IMR-90 (cell line): ENCODE measurements at regions not wholly inside any gene's neighbourhood (a gene's known extent, or its start where the extent isn't known, plus 50 kb on each side); places are given as distances from the start of the nearest gene placed in this dataset.

ENCODE experiments used
- ATAC-seq: fragments of 200-7000 bp; cut with Tn5 transposase; 2 replicates; pipeline ENCODE4 v1.9.1; 2020; ENCODE audit warnings: low read depth, mild to moderate bottlenecking, moderate library complexity
- BruUV-seq: library from RNA; stranded (reverse); fragments of 400-500 nt; replicated peaks from 2 replicates; lab custom pipeline; 2021; lab: Mats Ljungman, UMichigan
- CTCF ChIA-PET: fragments of 300-600 bp; formaldehyde crosslinking; extraction: SDS; loops from one replicate; lab custom pipeline; 2021; ENCODE audit warnings: antibody characterized with exemption; lab: Yijun Ruan, JAX
- POLR2A ChIA-PET: fragments of 300-600 bp; sonication (Branson Sonifier 250); formaldehyde crosslinking; loops from one replicate; lab custom pipeline; 2022; ENCODE audit warnings: antibody characterized with exemption; ENCODE audit not compliant: unreplicated experiment; lab: Charles Lee
- DNase-seq: peaks from one replicate; pipeline ENCODE4 v3.0.0; 2013
- H2AFZ ChIP-seq: replicated peaks from 2 replicates; pipeline ENCODE3; 2013; ENCODE audit warnings: low read length, mild to moderate bottlenecking; ENCODE audit not compliant: poor library complexity
- H2AK5ac ChIP-seq: 2 replicates; pipeline ENCODE4 v1.6.1; 2013; ENCODE audit warnings: low read depth, low read length, inconsistent platforms
- H2AK9ac ChIP-seq: replicated peaks from 2 replicates; pipeline ENCODE3; 2013; ENCODE audit warnings: mild to moderate bottlenecking, low read depth, low read length, moderate library complexity; ENCODE audit not compliant: poor library complexity
- H2BK120ac ChIP-seq: 2 replicates; pipeline ENCODE4 v1.6.1; 2013; ENCODE audit warnings: low read depth, low read length, inconsistent platforms
- H2BK15ac ChIP-seq: 3 replicates; pipeline ENCODE4 v1.6.1; 2013; ENCODE audit warnings: low read depth, low read length, inconsistent platforms
- H2BK20ac ChIP-seq: 2 replicates; pipeline ENCODE4 v1.6.1; 2013; ENCODE audit warnings: low read depth, mild to moderate bottlenecking, inconsistent platforms, low read length, moderate library complexity
- H2BK5ac ChIP-seq: 2 replicates; pipeline ENCODE4 v1.6.1; 2013; ENCODE audit warnings: mild to moderate bottlenecking, low read depth, low read length, inconsistent platforms; ENCODE audit not compliant: poor library complexity, severe bottlenecking
- H3K14ac ChIP-seq: replicated peaks from 2 replicates; pipeline ENCODE4 v1.6.1; 2013; ENCODE audit warnings: low read depth, low read length, inconsistent platforms
- H3K18ac ChIP-seq: 2 replicates; pipeline ENCODE4 v1.6.1; 2013; ENCODE audit warnings: low read depth, low read length, control low read depth
- H3K23ac ChIP-seq: 2 replicates; pipeline ENCODE4 v1.6.1; 2013; ENCODE audit warnings: low read depth, low read length, inconsistent platforms
- H3K27ac ChIP-seq: 2 replicates; pipeline ENCODE4 v1.5.1; 2013; ENCODE audit warnings: mild to moderate bottlenecking, control low read depth, low read length; ENCODE audit not compliant: insufficient read depth
- H3K27me3 ChIP-seq: 2 replicates; pipeline ENCODE4 v1.6.1; 2013; ENCODE audit warnings: low read length; ENCODE audit not compliant: control insufficient read depth, insufficient read depth
- H3K36me3 ChIP-seq: 2 replicates; pipeline ENCODE4 v1.6.1; 2013; ENCODE audit warnings: low read length, mixed read lengths; ENCODE audit not compliant: control insufficient read depth, insufficient read depth
- H3K4ac ChIP-seq: 2 replicates; pipeline ENCODE4 v1.6.1; 2013; ENCODE audit warnings: low read depth, low read length, inconsistent platforms
- H3K4me1 ChIP-seq: 2 replicates; pipeline ENCODE4 v1.6.1; 2013; ENCODE audit warnings: low read length, mixed read lengths; ENCODE audit not compliant: control insufficient read depth, insufficient read depth
- H3K4me2 ChIP-seq: 2 replicates; pipeline ENCODE4 v1.6.1; 2013; ENCODE audit warnings: low read depth, mild to moderate bottlenecking, control low read depth, low read length, moderate library complexity
- H3K4me3 ChIP-seq: 2 replicates; pipeline ENCODE4 v1.5.1; 2013; ENCODE audit warnings: low read depth, mild to moderate bottlenecking, control low read depth, low read length, moderate library complexity; ENCODE audit not compliant: insufficient read depth
- H3K56ac ChIP-seq: 2 replicates; pipeline ENCODE4 v1.6.1; 2013; ENCODE audit warnings: low read length, inconsistent platforms; ENCODE audit not compliant: insufficient read depth; ENCODE audit errors: extremely low read depth
- H3K79me1 ChIP-seq, 2 experiments: 2 replicates each; pipeline ENCODE4 v1.6.1; 2013; ENCODE audit warnings: low read length in 2 of 2, inconsistent platforms in 1 of 2, low read depth in 1 of 2
- H3K9ac ChIP-seq: 2 replicates; pipeline ENCODE4 v1.6.1; 2013; ENCODE audit warnings: low read depth, low read length, control low read depth
- H3K9me1 ChIP-seq: 2 replicates; pipeline ENCODE4 v1.6.1; 2013; ENCODE audit warnings: low read length, inconsistent platforms; ENCODE audit not compliant: insufficient read depth
- H3K9me3 ChIP-seq: 2 replicates; pipeline ENCODE4 v1.6.1; 2013; ENCODE audit warnings: low read length; ENCODE audit not compliant: control insufficient read depth, insufficient read depth
- H4K20me1 ChIP-seq: 2 replicates; pipeline ENCODE4 v1.6.1; 2013; ENCODE audit warnings: low read length, inconsistent platforms; ENCODE audit not compliant: insufficient read depth
- H4K5ac ChIP-seq: 2 replicates; pipeline ENCODE4 v1.6.1; 2013; ENCODE audit warnings: mild to moderate bottlenecking, low read depth, low read length, control low read depth
- H4K8ac ChIP-seq, 2 experiments: 2 replicates each; pipeline ENCODE4 v1.6.1; 2013; ENCODE audit warnings: low read depth in 2 of 2, low read length in 2 of 2, control low read depth in 1 of 2, inconsistent platforms in 1 of 2
- H4K91ac ChIP-seq: 2 replicates; pipeline ENCODE4 v1.6.1; 2013; ENCODE audit warnings: low read depth, low read length, inconsistent platforms; ENCODE audit not compliant: insufficient read depth
- CEBPB ChIP-seq: IDR thresholded peaks from 2 replicates; pipeline ENCODE4 v1.6.1; 2012; ENCODE audit warnings: low read depth, low read length, improper control_type of control experiment
- CHD1 ChIP-seq: IDR thresholded peaks from 2 replicates; pipeline ENCODE4 v1.6.1; 2012; ENCODE audit warnings: low read depth, low read length, improper control_type of control experiment
- FOS ChIP-seq: fragments of 150-350 bp; IDR thresholded peaks from 2 replicates; pipeline ENCODE4 v1.6.1; 2016; ENCODE audit warnings: low read depth, low read length
- MAFK ChIP-seq: IDR thresholded peaks from 2 replicates; pipeline ENCODE4 v1.6.1; 2012; ENCODE audit warnings: low read depth, low read length, improper control_type of control experiment
- MAZ ChIP-seq: IDR thresholded peaks from 2 replicates; pipeline ENCODE4 v1.6.1; 2012; ENCODE audit warnings: low read depth, mild to moderate bottlenecking, low read length, improper control_type of control experiment, moderate library complexity, borderline replicate concordance
- MXI1 ChIP-seq: IDR thresholded peaks from 2 replicates; pipeline ENCODE4 v1.6.1; 2012; ENCODE audit warnings: low read depth, mild to moderate bottlenecking, low read length, moderate library complexity, borderline replicate concordance
- NFE2L2 ChIP-seq: fragments of 150-350 bp; IDR thresholded peaks from 2 replicates; pipeline ENCODE4 v1.6.1; 2016; ENCODE audit warnings: low read depth, mild to moderate bottlenecking, low read length
- POLR2A ChIP-seq: IDR thresholded peaks from 2 replicates; pipeline ENCODE4 v1.6.1; 2012; ENCODE audit warnings: mild to moderate bottlenecking, low read depth, low read length
- RAD21 ChIP-seq: IDR thresholded peaks from 2 replicates; pipeline ENCODE4 v1.6.1; 2012; ENCODE audit warnings: low read length, improper control_type of control experiment
- SMC3 ChIP-seq: fragments of 150-350 bp; IDR thresholded peaks from 2 replicates; pipeline ENCODE4 v1.6.1; 2016; ENCODE audit warnings: low read depth, mild to moderate bottlenecking, antibody characterized with exemption, low read length, moderate library complexity
- USF2 ChIP-seq: fragments of 150-350 bp; IDR thresholded peaks from 2 replicates; pipeline ENCODE4 v1.6.1; 2017; ENCODE audit warnings: mild to moderate bottlenecking, antibody characterized with exemption, low read length, low read depth
- WGBS, 2 experiments: methylation state at CpG; one replicate each; pipeline versions ENCODE4 v1.1.5 to v1.1.7; 2013; ENCODE audit warnings: missing lambda C conversion rate in 2 of 2; ENCODE audit not compliant: insufficient read length in 1 of 2; ENCODE audit errors: extremely low coverage in 2 of 2; 5-methylcytosine and 5-hydroxymethylcytosine counted together
- dilution Hi-C: fragments of 300-500 bp; cut with HindIII; formaldehyde crosslinking; loops from one replicate; pipeline ENCODE4 v1.14.3; 2018; ENCODE audit warnings: low sequenced_read_pairs; ENCODE audit not compliant: unreplicated experiment
- in situ Hi-C: fragments of 300-500 bp; cut with MboI; formaldehyde crosslinking; loops from 3 replicates; pipeline ENCODE4 v1.14.3; 2019; ENCODE audit warnings: low sequenced_read_pairs, inconsistent platforms, mixed read lengths
- intact Hi-C: fragments of 100-400 bp; cut with micrococcal nuclease; formaldehyde crosslinking; loops from 2 replicates; pipeline ENCODE4 v1.10.0; 2022

GRCh38 chr5:3432135-3432534 is 163.5 kb upstream of the IRX1 start:
- 67% methylated on average over 2 of the region's 4 CpGs; no CpG with 5 or more reads in 1 of the 2 experiments for WGBS, 2 experiments
- BruUV-seq = no TSS peak

More at GRCh38 chr5:3432135-3432534, 163.5 kb upstream of the IRX1 start:
- in situ Hi-C loops = no loop called here
- no peak for ATAC-seq
- Histone ChIP-seq H2BK120ac (no peak overlapping the region), H3K4me1 (no peaks in the 10 kb centered on the region), H3K9ac (no peak overlapping the region), H3K27me3 (no peaks in the 10 kb centered on the region), H3K9me1 (no peaks in the 10 kb centered on the region), H3K4ac (no peak overlapping the region), H2AFZ (no peak overlapping the region), H3K36me3 (no peaks in the 10 kb centered on the region), H3K14ac (no peak overlapping the region), H3K79me1 (no peaks in the 10 kb centered on the region), H3K4me2 (no peak overlapping the region), H2AK9ac (no peak overlapping the region), H3K56ac (no peak overlapping the region), H4K20me1 (no peaks in the 10 kb centered on the region), H2BK15ac (no peak overlapping the region), H3K27ac (no peak overlapping the region), H4K5ac (no peak overlapping the region), H3K9me3 (peaks cover 20% of the 10 kb centered on the region), H3K4me3 (no peak overlapping the region), H4K91ac (no peak overlapping the region), H3K18ac (no peak overlapping the region), H2BK5ac (no peak overlapping the region), H2BK20ac (no peak overlapping the region), H3K23ac (no peak overlapping the region), H2AK5ac (no peak overlapping the region), H4K8ac (no peak overlapping the region)
- ChIA-PET CTCF (no interaction called here), POLR2A (no interaction called here)
- TF ChIP-seq MXI1 (no peak), NFE2L2 (no peak), FOS (no peak), CHD1 (no peak), POLR2A (no peak), SMC3 (no peak), RAD21 (no peak), USF2 (no peak), MAFK (no peak), CEBPB (no peak), MAZ (no peak)
- dilution Hi-C loops = no loop called here
- no peak for DNase-seq
- intact Hi-C loops = no loop called here
